CD4-positive, alpha-beta T cell treated with Interleukin-15 for 4 hours (primary cell): ENCODE measurements at regions not wholly inside any gene's neighbourhood (a gene's known extent, or its start where the extent isn't known, plus 50 kb on each side); places are given as distances from the start of the nearest gene placed in this dataset.
"Not testable (repeated sequence)": the region's sequence is repeated elsewhere in the genome, so short reads cannot be mapped to it uniquely, and the experiment has no call there.

ENCODE experiments used
- DNase-seq: peaks from one replicate; pipeline ENCODE4 v3.0.0-alpha.2; 2020; ENCODE audit warnings: low spot score

DNA sequence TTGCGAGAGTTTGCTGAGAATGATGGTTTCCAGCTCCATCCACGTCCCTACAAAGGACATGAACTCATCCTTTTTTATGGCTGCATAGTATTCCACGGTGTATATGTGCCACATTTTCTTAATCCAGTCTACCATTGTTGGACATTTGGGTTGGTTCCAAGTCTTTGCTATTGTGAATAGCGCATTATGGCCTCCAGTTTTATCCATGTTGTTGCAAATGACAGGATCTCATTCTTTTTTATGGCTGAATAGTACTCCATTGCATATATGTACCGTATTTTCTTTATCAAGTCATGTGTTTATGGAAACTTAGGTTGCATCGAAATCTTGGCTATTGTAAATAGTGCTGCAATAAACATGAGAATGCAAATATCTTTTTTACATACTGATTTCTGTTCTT is 266.1 kb upstream of the STXBP6 start:
- not testable (repeated sequence) for DNase-seq

GRCh38 chr14:25308244-25308643 is 258.3 kb upstream of the STXBP6 start:
- DNase-seq = no peak

- no peak for DNase-seq
These were observed 254.0 kb upstream of the STXBP6 start for GRCh38 chr14:25303934-25304333.

DNA sequence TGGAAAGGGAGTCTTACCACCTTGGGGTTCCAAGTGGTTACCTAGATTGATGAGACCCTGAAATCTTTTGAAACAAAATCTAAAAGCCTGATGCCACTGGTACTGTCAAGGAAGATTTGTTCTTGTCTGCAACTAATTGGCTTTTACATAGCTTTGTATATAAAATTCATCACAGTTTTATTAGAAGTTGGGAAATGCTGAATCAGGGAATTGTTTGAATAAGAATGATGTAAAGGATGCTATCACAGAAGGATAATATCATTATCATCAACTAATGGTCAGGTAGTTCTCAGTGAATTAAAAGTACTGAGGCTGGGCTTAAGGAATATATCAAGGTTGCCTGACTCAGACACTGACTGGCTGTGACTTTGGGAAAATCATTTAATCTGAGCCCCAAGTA is 248.3 kb upstream of the STXBP6 start:
- DNase-seq = no peak

- DNase-seq = not testable (repeated sequence)
These were observed 240.2 kb upstream of the STXBP6 start for GRCh38 chr14:25290154-25290553.

DNA sequence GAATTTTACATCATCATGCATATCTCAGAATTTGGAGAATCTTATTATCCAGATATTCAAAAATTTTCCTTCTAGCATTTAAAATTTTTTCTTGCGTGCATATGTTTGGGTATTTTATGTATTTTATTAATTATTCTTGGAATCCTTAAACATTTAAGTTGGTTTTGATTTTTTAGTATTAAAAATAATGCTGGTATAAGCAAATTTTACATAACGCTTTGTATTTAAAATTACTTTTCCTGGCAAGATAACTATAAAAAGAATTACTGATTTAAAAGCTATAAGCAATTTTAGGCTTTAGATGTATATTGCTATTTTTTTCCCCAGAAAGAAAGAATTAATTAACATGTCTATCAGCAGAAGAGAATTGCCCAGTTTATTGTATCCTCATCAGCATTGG is 224.6 kb upstream of the STXBP6 start:
- no peak for DNase-seq

DNA sequence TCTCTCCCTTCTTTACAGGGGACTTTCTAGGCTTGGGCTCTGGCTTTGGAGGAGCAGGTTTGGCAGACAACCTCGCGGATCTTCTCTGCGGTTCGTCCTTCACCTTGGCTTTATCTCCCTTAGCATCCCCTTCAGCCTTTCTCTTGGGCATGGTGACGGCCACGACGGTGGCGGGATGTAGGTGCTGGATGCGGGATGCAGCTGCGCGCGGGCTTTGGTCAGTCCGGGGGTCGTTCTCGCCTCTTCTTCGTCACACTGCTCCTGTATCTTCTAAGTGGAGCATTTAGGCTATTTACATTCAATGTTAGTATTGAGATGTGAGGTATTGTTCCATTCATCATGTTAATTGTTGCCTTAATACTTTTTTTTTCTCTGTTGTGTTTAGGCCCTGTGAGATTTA is 217.2 kb upstream of the STXBP6 start:
- DNase-seq = no peak

GRCh38 chr14:25259470-25259869 is 209.5 kb upstream of the STXBP6 start:
- no peak for DNase-seq

DNA sequence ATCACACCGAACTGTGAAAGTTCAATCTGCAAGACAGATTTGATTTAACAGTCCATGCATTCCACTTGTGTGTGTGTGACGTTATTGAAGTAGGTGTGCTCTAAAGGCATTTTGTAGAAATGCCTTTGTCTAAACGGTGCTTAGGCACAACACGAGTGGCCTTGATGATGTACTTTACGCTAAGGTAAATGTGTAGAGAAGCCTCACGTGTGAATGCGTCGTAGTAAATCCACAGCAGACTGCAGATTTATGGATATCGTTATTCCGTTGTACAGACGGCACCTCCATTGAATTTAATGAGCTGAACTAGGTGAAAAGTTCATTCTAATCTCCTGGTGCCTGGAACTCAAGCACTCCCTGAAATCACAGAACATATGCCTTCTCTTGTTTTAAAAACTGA is 202.8 kb upstream of the STXBP6 start:
- no peak for DNase-seq

DNA sequence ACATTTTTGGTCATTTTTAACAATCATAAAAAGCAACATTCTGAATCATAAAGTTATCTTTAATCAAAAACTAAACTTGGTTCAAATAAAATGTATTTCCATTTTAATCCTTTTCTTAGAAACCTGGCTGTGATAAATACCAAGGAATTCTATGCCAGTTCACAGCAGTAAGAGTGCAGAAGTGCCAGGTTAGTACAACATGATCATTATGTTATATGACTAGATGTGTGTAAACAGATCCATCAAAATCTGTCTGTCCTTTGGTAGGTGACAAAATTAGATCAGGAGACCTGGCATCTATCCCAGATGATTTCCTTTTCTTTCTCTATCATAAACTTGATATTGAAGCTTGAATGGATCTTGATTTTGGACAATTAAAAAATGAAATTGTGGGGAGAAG is 200.6 kb upstream of the STXBP6 start:
- DNase-seq = no peak

DNA sequence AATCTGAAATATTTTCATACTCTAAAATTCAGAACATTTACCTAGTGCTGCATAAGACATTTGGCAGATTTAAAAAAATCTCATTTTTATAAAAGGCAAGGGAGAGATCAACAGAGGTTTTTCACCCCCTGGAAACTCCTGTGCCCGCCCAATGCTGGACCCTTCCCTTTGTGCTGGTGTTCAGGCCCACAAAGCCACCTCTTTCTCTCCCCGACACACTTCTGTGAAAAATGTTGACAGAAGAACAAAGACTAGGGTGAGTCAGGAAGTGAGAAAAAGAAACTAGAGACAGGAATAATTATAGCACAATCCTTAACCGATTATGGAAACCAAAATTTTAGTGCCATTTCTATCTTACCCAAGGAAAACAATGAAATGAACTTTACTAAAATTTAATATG is 197.7 kb upstream of the STXBP6 start:
- DNase-seq = no peak

- no peak for DNase-seq
These were observed 196.8 kb upstream of the STXBP6 start for GRCh38 chr14:25246751-25247150.

DNA sequence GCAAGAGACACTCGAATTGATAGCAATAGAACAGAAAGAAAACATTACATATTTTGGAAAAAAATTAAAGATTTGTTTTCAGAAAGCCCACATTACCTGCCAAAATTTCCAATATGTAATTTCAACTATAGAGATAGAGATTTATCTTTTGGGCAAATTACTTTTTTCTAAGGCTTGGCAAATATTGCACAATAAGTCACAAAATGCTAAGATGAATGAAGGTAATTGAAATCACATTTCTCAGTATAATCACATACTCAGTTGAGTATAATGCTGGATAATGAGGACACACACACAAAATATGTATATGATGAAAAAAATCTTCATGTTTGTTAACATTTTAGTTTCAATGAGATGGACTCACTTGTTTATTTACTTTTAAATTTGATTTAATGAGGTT is 189.2 kb upstream of the STXBP6 start:
- no peak for DNase-seq

DNA sequence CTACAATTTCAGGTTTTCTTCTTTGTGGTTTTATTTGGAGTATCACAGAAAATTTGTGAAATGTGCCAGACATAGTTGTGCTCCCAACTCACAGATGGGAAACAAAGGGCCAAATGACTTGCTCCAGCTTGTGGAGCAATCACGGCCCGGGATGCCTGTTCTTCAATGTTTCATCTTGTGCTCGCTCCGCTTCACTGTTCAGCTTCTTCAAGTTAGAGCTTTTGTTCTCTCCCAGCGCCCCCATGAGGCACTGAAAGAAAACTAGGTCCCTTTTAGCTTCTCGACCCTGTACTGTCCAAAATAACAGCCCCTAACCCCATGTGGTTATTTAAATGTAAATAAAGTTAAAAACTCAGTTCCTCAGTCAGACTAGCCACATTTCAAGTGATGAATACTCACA is 187.9 kb upstream of the STXBP6 start:
- no peak for DNase-seq

- no peak for DNase-seq
These were observed 183.7 kb upstream of the STXBP6 start for GRCh38 chr14:25233613-25234012.

DNA sequence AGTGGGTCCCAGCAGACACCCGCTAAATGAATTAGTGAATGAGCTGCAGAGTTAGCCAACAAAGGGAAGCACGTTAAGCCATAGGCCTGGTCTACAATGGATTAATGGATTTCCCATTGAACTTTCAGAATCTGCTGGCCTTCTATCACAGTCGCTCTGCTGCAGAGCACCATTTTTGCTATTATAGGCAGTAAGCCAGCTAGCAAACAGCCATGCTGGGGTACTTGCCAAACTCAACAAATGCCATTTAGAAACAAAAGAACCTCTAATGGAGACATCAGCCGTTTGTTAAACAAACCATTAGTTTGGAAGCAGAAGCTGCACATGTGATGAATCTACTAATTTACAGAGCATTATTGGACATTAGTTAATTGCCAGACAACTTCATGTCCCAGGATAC is 181.1 kb upstream of the STXBP6 start:
- DNase-seq = no peak

- DNase-seq = no peak
These were observed 176.3 kb upstream of the STXBP6 start for GRCh38 chr14:25226214-25226613.

DNA sequence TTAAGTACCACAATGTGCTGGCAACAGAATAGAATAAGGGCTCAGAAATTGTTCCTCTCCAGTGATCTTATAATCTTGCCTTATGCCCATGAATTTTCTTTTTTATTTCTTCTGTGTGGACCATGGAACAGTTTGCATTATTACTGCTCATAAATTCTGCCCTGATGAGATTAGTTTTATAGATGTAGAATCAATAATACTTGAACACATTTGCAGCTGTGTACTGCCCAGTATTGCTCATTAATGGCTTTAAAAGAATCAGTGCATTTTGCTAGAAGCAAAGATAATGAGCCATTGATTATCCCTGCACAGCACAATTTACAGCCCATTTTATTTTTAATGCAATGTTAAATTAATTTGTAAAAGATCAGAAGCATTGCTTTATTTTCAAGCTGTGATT is 172.3 kb upstream of the STXBP6 start:
- DNase-seq = no peak

DNA sequence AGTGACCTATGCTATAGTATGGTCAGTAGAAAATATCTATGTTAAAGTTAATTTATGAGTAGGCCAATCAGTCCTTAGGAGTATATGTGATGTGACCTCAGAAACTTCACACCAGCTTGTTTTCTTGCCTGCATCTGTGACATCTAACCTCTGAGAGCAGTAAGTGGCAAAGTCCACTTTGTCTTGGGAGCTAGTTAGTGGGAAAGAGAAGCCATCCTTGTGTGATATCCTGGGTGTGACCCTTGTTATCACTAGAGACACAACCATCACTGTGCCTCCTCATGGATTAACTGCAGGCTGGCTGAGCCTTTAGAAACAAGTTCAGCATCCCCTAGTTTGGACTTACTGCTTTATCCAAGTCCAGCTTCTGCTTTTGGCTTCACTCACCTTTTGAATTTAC is 170.6 kb upstream of the STXBP6 start:
- no peak for DNase-seq

GRCh38 chr14:25215607-25216006 is 165.7 kb upstream of the STXBP6 start:
- no peak for DNase-seq

- DNase-seq = no peak
These were observed 147.9 kb upstream of the STXBP6 start for GRCh38 chr14:25197885-25198284.

DNA sequence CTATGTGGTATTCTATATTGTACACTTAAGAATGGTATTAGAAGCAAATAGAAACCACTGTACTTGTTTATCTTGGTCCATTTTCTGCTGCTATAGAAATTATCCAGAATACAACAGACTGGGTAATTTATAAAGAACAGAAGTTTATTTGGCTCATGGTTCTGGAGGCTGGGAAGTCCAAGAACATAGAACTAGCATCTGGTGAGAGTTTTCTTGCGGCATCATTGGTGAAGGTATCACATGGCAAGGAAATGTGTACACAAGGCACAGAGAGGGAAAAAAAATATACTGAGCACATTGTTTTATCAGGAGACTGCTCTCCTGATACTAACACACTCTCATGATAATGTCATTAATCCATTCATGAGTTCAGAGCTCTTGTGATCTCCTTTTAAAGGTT is 130.3 kb upstream of the STXBP6 start:
- no peak for DNase-seq

- DNase-seq = no peak
These were observed 128.3 kb upstream of the STXBP6 start for GRCh38 chr14:25178255-25178654.

DNA sequence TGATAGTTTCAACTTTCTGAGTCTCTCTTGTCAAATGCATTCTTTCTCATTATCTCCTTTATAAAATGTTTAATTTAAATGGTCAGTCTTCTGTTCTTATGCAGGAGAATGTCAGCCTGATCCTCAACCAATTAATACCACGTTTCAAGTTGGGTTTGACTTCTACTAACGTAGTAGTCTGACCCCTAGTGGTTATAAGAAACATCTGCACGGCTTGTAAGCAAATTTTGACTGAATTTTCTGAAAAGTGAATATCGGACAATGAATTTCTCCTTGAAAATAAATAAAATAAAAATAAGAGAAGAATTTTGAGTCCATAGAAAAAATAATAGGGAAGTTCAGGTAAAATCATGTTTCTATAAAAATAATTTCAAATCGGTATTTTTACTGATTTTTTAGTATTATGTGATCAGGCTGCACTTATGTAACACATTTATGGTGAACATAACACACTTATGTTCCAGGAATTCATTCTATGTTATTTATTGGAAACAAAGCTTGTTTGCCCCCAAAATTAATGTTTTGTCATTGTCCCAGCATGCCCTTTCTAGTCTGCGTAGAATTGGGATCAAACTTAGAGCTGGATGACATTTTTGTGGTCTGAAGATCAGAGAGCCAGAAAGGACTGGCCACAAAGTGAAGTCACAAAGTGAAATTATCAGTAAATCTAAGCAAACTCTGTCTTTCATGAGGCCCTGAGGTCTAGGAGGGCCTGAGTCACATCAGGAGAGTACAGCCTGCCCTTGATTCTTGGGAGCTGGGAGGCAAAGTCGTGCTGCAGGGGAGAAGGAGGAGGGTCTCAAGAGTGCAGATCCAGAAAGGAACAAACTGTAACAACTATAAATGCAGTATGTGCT is 101.2 kb upstream of the STXBP6 start:
- peak; percentile 29 for DNase-seq
